ENCODE measurements at regions not wholly inside any gene's neighbourhood (a gene's known extent, or its start where the extent isn't known, plus 50 kb on each side); places are given as distances from the start of the nearest gene placed in this dataset.
A peak's percentile ranks its signal among the peaks of the same experiment; 100 is the strongest.

- in situ Hi-C loops (cut with HindIII; ENCODE audit: low sequenced_read_pairs), result no loop called here
- peak overlapping the region; percentile 26 for H3K4me3 ChIP-seq (ENCODE audit: low read depth, low read length)
Observed at GRCh38 chr7:4612939-4613841, 68.9 kb upstream of the FOXK1 start.

GRCh38 chr7:4613846-4614548 is 68.1 kb upstream of the FOXK1 start:
- no peak for TF ChIP-seq CTCF (IDR thresholded peaks at IDR 0.05; ENCODE audit: low read depth, low read length, missing control alignments)
- peak; percentile 13 for DNase-seq (ENCODE audit: low read depth)
- peak overlapping the region; percentile 26 for H3K4me3 ChIP-seq (ENCODE audit: low read depth, low read length)
- in situ Hi-C loops (cut with HindIII; ENCODE audit: low sequenced_read_pairs), result no loop called here

More at GRCh38 chr7:4612939-4613841, 68.9 kb upstream of the FOXK1 start:
- TF ChIP-seq CTCF (IDR thresholded peaks at IDR 0.05; ENCODE audit: low read depth, low read length, missing control alignments), result no peak
- DNase-seq (ENCODE audit: low read depth), result peak; percentile 34

- in situ Hi-C loops (cut with HindIII; ENCODE audit: low sequenced_read_pairs), result no loop called here
- TF ChIP-seq CTCF (IDR thresholded peaks at IDR 0.05; ENCODE audit: low read depth, low read length, missing control alignments), result no peak
- DNase-seq (ENCODE audit: low read depth), result no peak
- H3K4me3 ChIP-seq (ENCODE audit: low read depth, low read length), result no peak overlapping the region
Observed at GRCh38 chr7:4616116-4616515, 66.0 kb upstream of the FOXK1 start.

GRCh38 chr7:4621396-4621795 is 60.7 kb upstream of the FOXK1 start:
- H3K4me3 ChIP-seq (ENCODE audit: low read depth, low read length), result no peak overlapping the region
- no peak for TF ChIP-seq CTCF (IDR thresholded peaks at IDR 0.05; ENCODE audit: low read depth, low read length, missing control alignments)
- no peak for DNase-seq (ENCODE audit: low read depth)
- in situ Hi-C loops (cut with HindIII; ENCODE audit: low sequenced_read_pairs), result no loop called here

GRCh38 chr7:4626318-4626845 is 55.7 kb upstream of the FOXK1 start:
- DNase-seq (ENCODE audit: low read depth), result no peak
- in situ Hi-C loops (cut with HindIII; ENCODE audit: low sequenced_read_pairs), result no loop called here
- TF ChIP-seq CTCF (IDR thresholded peaks at IDR 0.05; ENCODE audit: low read depth, low read length, missing control alignments), result no peak
- no peak overlapping the region for H3K4me3 ChIP-seq (ENCODE audit: low read depth, low read length)

- TF ChIP-seq CTCF (IDR thresholded peaks at IDR 0.05; ENCODE audit: low read depth, low read length, missing control alignments), result no peak
- no peak for DNase-seq (ENCODE audit: low read depth)
- no peak overlapping the region for H3K4me3 ChIP-seq (ENCODE audit: low read depth, low read length)
- in situ Hi-C loops (cut with HindIII; ENCODE audit: low sequenced_read_pairs), result no loop called here
Observed at GRCh38 chr7:4629287-4629895, 52.7 kb upstream of the FOXK1 start.

All from astrocyte of the cerebellum (primary cell).